Effector CD4-positive, alpha-beta T cell (primary cell): ENCODE measurements at regions not wholly inside any gene's neighbourhood (a gene's known extent, or its start where the extent isn't known, plus 50 kb on each side); places are given as distances from the start of the nearest gene placed in this dataset.
"Not testable (repeated sequence)": the region's sequence is repeated elsewhere in the genome, so short reads cannot be mapped to it uniquely, and the experiment has no call there.

ENCODE experiments used
- DNase-seq: peaks from one replicate; pipeline ENCODE4 v3.0.0-alpha.2; 2020

DNA sequence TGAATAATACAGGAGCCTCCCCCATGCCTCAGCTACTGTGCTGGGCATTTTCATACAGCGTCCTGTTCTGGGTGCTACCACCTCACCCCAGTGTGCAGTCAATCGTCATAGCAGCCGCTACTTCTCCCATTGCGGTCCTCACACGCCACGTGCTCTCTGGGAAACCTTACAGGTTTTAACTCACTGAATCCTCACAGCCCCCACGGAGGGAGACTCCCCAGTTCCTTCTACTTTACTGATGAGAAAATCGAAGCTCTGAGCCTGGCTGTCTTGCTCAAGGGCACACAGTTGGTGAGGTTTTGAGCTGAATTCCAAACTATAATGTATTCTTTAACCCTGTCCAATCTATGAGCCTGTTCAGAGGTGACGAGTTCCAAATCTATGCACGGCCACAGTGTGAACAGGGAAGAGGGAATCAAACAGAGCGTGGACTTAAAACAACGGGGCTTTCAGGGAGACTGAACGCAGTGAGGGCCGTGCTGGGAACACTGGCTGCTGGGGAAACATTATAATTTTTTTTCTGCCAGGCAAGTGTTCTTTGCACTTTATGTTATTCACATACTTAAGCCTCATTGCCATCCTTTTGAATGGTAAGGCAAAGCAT lies 421.5 kb downstream of the BRD1 start:
- DNase-seq = no peak

DNA sequence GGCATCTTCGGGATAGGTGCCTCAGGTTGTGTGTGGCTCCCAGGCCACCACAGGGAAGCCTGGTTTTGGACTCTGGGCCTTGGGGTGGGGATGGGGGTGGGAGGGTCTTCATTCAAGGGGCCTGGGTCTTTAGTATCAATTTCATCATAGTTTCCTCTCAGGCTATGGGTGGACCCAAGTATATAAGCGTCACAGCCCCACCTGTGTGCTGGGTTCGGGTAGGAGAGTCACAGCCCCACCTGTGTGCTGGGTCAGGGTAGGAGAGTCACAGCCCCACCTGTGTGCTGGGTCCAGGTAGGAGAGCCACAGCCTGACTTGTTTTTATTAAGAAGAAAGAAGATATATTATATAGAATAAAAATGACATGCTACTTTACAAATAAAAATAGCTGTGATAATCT lies 422.1 kb downstream of the BRD1 start:
- DNase-seq = no peak

GRCh38 chr22:49404576-49405241 lies 423.0 kb downstream of the BRD1 start:
- DNase-seq = no peak

GRCh38 chr22:49404020-49404419 lies 423.7 kb downstream of the BRD1 start:
- DNase-seq = no peak

GRCh38 chr22:49403102-49403501 lies 424.6 kb downstream of the BRD1 start:
- DNase-seq = no peak

DNA sequence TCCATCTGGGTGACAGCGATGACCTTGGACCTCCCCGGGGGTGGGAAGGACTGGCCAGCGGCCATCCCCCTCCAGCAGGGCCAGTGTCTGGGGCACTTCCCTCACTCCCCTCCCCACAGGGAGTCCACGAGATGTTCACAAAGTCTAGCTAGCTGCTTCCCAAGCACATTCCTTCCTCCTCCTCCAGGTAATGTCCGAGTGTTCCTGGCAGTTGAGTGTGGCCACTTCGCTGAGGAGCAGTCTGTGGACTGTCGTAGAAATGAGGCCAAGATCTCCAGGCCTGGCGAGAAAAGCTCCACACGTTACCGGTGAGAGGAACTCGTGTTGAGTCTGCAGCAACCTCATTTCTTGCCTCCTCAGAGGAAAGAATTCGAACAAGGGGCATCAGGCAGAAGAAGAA lies 425.5 kb downstream of the BRD1 start:
- DNase-seq = no peak

GRCh38 chr22:49400941-49401598 lies 426.6 kb downstream of the BRD1 start:
- no peak for DNase-seq

DNA sequence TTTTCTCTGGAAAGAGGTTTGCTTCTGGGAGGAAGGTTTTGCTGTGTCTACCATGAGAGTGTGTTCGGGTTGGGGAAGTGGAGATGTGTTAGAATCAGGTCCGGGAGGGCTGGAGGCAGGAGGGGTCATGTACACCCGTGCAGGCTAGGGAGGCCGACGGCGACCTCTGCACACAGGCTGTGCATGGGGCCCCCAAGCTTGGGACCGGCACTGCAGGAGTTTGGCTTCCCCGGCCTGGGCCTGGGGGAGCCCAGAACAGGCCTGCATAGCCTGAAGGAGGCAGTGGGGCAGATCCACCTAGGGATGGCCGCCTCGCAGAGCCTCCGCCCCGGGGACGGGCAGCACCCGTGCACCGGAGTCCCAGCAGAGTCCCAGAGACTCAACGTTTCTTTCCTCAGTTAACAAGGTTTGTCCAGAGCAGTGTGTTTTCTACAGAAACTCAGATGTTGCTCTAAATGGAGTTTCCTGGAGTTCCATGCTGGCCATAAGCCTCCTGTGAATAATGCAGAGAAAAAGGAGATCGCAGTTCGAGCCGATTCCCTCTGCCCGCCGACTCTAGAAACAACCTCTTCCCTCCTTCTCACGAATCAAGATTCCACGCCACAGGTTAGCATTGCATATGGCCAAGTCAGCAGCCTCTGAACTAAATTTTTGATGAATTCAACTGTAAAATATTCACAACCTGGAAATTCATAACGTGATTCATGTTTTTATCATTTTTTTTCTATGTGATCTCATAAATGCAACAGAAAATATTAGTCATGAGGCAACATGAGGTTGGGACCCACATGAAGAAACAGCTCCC lies 427.3 kb downstream of the BRD1 start:
- DNase-seq = no peak

DNA sequence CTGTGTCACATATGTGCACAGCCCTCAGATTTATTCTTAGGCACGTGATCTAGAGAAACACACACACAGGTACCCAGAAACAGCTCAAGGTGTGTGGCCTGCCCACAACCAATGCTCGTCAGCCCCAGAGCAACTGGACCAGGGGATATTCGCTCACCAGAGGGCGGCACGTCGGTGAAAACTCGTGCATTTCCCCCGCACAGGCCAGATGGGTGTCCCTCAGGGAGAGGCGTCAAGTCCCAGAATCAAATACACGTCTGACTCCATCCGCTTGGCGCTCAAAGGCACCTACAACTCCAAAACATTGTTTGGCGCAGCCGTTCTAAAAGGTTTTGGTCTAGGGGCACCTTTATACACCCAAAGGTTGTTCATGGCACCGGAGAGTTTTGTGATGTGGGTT lies 429.0 kb downstream of the BRD1 start:
- no peak for DNase-seq

GRCh38 chr22:49398115-49398514 lies 429.6 kb downstream of the BRD1 start:
- no peak for DNase-seq

DNA sequence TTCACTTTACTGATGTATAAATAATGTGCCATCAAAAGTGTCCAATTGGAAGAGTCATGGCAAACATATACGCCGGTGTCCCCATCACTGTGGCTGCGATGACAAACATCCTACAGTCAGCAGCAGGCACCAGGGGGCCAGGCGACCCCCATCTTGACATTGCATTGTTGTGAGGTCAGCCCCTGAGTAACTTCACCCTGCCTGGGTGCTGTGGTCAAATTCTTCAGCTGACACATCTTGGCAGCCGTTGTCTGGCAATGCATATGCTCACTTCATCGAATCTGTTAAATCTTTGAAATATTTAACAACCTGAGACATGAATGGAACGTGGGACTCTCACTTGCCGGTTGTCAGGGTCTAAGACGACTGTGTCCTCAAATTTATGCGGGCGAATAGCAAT lies 430.9 kb downstream of the BRD1 start:
- no peak for DNase-seq

- no peak for DNase-seq
These were observed 432.1 kb downstream of the BRD1 start for GRCh38 chr22:49395617-49396016.

DNA sequence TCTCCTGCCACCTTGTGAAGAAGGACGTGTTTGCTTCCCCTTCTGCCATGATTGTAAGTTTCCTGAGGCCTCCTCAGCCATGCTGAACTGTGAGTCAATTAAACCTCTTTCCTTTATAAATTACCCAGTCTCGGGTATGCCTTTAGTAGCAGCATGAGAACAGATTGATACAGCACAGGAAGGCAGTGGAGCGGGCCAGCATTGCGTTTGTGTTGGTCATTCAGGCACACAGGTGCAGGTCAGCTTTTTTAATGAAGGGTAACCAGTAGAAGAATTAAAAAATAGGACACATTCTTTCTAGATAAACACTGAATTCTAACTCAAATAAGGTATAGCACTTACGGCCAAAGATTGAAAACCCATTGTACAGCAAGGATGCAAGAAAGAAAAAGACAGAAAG lies 432.6 kb downstream of the BRD1 start:
- not testable (repeated sequence) for DNase-seq

GRCh38 chr22:49394116-49394785 lies 433.4 kb downstream of the BRD1 start:
- DNase-seq = no peak

GRCh38 chr22:49393526-49393925 lies 434.1 kb downstream of the BRD1 start:
- no peak for DNase-seq

DNA sequence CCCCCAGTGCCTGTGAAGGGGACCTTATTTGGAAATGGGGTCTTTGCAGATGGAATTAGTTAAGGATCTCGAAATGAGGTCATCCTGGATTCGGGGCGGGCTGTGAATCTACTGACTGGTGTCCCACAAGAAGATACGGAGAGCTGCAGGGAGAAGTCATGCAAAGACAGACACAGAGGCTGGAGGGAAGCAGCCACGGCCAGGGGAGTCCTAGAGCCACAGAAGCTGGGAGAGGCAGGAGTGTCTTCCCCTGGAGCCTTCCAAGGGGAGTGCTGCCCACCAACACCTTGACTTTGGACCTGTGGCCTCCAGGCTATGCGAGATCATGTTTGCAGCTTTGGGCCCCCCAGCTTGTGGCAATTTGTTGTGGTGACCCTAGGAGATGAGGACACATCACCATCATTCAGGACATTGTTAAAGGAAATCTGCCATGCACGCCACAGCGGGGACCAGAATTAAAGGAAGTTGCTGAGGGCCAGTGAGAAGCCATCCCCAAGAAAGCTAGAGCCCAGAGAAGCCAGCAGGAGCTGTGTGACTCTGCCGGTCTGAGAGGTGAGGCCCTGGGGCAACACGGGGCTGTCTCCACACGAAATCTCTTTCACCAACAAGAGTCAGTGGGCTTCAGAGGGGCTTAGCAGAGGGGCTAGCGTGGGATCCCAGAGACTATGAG lies 434.7 kb downstream of the BRD1 start:
- DNase-seq = no peak

DNA sequence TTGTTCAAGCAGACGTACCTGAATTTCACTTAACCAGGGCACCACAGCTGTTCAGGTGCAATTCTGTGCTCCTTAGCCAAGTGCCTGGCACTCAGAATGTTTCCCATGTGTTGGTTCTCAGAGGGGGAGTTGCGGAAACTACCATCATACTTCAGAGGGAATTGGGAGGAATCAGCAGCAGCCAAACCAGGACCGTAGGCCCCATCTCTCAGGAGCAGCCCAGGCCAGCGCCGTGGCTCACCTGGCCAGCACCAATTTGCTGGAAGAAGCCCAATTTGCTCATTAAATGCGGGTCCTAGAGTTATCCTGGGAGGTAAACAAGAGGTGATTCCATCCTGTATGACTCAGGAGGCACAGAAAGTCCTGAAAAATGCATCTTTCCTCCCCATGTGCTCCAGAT lies 435.4 kb downstream of the BRD1 start:
- DNase-seq = no peak

DNA sequence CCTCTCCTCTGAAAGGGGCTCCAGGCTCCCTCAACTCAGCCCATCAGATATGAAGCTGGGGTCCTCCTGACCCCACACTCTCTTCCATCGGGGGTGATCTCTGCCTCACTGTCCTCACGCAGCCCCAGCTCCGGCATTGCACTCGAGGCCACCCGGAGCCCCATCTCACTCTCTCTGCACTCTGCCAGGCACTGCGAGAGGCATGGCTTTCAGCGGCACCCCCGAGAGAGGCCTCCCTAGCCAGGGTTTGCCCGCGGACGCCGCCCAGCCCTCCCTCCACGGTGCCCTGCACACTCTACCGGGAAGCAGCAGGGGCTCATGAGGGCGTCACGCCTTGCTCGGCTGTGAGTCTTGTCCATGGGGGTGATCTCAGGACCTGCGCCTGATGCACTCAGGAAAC lies 436.2 kb downstream of the BRD1 start:
- DNase-seq = no peak

GRCh38 chr22:49390954-49391353 lies 436.7 kb downstream of the BRD1 start:
- no peak for DNase-seq

- DNase-seq = not testable (repeated sequence)
These were observed 443.8 kb downstream of the BRD1 start for GRCh38 chr22:49383909-49384308.

DNA sequence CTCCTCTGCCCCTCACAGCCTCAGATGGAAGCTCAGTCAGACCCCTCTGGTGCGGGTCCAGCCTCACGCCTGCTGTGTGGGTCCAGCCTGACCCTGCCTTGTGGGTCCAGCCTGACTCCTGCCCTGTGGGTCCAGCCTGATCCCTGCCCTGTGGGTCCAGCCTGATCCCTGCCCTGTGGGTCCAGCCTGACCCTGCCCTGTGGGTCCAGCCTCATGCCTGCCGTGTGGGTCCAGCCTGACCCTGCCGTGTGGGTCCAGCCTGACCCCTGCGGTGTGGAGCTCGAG lies 445.3 kb downstream of the BRD1 start:
- no peak for DNase-seq

DNA sequence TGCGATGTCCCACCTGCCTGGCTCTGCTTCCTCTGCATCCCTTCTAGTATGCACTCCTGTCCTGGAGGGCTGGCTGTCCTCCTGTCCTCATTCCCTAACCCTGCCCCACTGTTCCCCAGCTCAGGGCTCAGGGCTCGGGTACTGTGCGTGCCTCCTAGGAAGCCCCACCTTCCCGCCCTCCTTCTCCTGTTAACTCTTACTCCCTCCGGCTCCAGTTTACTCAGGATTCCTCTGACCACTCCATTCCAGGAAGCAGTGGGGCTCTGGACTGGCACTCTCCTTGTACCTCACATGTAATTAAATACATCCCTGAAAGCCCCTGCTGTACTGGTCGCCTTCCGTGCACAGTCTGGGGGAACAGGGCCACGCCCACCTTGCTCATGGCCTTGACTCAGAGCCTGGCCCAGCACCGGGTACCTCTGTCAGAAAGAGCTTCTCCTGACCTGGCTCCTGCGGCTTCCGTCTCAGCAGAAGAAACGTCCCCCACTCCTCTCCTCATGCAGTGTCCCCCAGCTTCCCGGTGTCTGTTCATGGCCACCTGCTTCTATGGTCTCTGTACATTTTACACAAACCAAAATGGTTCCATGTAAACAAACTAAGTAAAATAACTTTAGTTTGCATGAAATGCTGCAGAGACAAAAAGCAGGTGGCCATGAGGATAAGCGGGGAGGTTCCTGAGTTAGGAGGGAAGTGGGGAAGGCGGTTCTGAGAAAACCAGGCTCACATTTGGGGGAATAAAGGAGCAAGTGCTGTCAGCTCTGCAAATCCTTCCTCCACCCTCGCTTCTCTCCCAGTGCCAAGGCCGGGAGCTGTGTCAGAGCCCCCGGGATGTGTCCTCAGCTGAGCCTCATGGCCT lies 445.9 kb downstream of the BRD1 start:
- no peak for DNase-seq
